ENCODE measurements at regions not wholly inside any gene's neighbourhood (a gene's known extent, or its start where the extent isn't known, plus 50 kb on each side); places are given as distances from the start of the nearest gene placed in this dataset.

DNA sequence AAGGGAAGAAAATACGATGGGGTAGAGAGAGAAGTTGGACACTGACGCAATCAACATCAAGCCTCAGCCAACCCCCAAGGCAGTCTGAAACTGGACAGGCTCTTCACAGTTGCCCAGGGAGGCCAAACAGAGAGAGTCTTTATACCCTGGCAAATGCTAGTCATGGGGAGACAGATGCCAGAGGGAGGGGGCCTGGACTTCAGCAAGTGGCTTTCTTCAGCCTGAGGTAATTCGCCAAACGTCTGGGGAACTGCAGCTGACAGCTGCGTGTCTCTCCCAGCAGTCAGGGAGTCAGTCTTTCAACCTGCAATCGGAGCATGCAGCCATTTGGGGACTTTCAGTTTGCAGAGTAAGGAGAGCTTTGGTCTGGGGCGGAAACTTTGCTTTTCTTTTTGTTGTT lies 521.6 kb downstream of the TRIML1 start:
- TF ChIP-seq, protein P1, sequence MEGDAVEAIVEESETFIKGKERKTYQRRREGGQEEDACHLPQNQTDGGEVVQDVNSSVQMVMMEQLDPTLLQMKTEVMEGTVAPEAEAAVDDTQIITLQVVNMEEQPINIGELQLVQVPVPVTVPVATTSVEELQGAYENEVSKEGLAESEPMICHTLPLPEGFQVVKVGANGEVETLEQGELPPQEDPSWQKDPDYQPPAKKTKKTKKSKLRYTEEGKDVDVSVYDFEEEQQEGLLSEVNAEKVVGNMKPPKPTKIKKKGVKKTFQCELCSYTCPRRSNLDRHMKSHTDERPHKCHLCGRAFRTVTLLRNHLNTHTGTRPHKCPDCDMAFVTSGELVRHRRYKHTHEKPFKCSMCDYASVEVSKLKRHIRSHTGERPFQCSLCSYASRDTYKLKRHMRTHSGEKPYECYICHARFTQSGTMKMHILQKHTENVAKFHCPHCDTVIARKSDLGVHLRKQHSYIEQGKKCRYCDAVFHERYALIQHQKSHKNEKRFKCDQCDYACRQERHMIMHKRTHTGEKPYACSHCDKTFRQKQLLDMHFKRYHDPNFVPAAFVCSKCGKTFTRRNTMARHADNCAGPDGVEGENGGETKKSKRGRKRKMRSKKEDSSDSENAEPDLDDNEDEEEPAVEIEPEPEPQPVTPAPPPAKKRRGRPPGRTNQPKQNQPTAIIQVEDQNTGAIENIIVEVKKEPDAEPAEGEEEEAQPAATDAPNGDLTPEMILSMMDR (IDR thresholded peaks at IDR 0.05), result no peak
- no peak for TF ChIP-seq POLR2A (IDR thresholded peaks at IDR 0.05; ENCODE audit: low read depth)
- TF ChIP-seq EP300 (IDR thresholded peaks at IDR 0.05), result no peak
- TF ChIP-seq POLR2AphosphoS5 (IDR thresholded peaks at IDR 0.05), result no peak
